PC-9 (cell line): ENCODE measurements at regions not wholly inside any gene's neighbourhood (a gene's known extent, or its start where the extent isn't known, plus 50 kb on each side); places are given as distances from the start of the nearest gene placed in this dataset.

Experiments
- BruUV-seq: library from RNA; stranded (reverse); fragments of 400-500 nt; replicated peaks from 2 replicates; lab custom pipeline; 2021; lab: Mats Ljungman, UMichigan
- CTCF ChIA-PET: fragments of 300-600 bp; sonication (Branson Sonifier 250); formaldehyde crosslinking; loops from one replicate; lab custom pipeline; 2022; ENCODE audit warnings: antibody characterized with exemption; lab: Charles Lee
- POLR2A ChIA-PET: fragments of 300-600 bp; sonication (Branson Sonifier 250); formaldehyde crosslinking; loops from one replicate; lab custom pipeline; 2022; ENCODE audit warnings: antibody characterized with exemption; ENCODE audit not compliant: unreplicated experiment; lab: Charles Lee
- DNase-seq, 2 experiments: peaks; one replicate each; pipeline versions ENCODE4 v3.0.0 to v3.0.0-alpha.2; 2015 to 2022; ENCODE audit warnings: mixed read lengths in 1 of 2
- H2AFZ ChIP-seq: fragments of 200-600 bp; sonication (generic); 2 replicates; pipeline ENCODE4 v1.8.1; 2017; ENCODE audit warnings: antibody characterized with exemption
- H3F3A ChIP-seq: fragments of 200-600 bp; sonication (generic); 2 replicates; pipeline ENCODE4 v1.8.1; 2017; ENCODE audit warnings: antibody characterized with exemption, mild to moderate bottlenecking, low read depth; ENCODE audit not compliant: insufficient read depth
- H3K27ac ChIP-seq: fragments of 200-600 bp; sonication (generic); 2 replicates; pipeline ENCODE4 v1.6.1; 2016; ENCODE audit warnings: mixed run types
- H3K27me3 ChIP-seq: fragments of 200-600 bp; sonication (generic); 2 replicates; pipeline ENCODE4 v1.6.1; 2016; ENCODE audit warnings: low read depth, mixed run types; ENCODE audit not compliant: insufficient read depth
- H3K36me3 ChIP-seq: fragments of 200-600 bp; sonication (generic); 2 replicates; pipeline ENCODE4 v1.6.1; 2016; ENCODE audit warnings: low read depth, mixed run types
- H3K4me1 ChIP-seq: fragments of 200-600 bp; sonication (generic); replicated peaks from 2 replicates; pipeline ENCODE4 v1.6.1; 2016; ENCODE audit warnings: mixed run types; ENCODE audit not compliant: insufficient read depth
- H3K4me2 ChIP-seq: fragments of 200-600 bp; sonication (generic); 2 replicates; pipeline ENCODE4 v1.6.1; 2017; ENCODE audit warnings: mixed run types
- H3K4me3 ChIP-seq: fragments of 200-600 bp; sonication (generic); 2 replicates; pipeline ENCODE4 v1.6.1; 2016; ENCODE audit warnings: mixed run types
- H3K79me2 ChIP-seq: fragments of 200-600 bp; sonication (generic); 2 replicates; pipeline ENCODE4 v1.6.1; 2017; ENCODE audit warnings: low read depth, mixed run types
- H3K9me2 ChIP-seq: fragments of 200-600 bp; sonication (generic); 2 replicates; pipeline ENCODE4 v1.8.1; 2017; ENCODE audit warnings: mild to moderate bottlenecking; ENCODE audit not compliant: insufficient read depth
- H3K9me3 ChIP-seq: fragments of 200-600 bp; sonication (generic); 2 replicates; pipeline ENCODE4 v1.8.1; 2016; ENCODE audit warnings: low read depth; ENCODE audit not compliant: insufficient read depth
- H4K20me1 ChIP-seq: fragments of 200-600 bp; sonication (generic); 2 replicates; pipeline ENCODE4 v1.8.1; 2017; ENCODE audit not compliant: insufficient read depth
- EZH2 ChIP-seq: fragments of 200-600 bp; sonication (generic); IDR thresholded peaks from 2 replicates; pipeline ENCODE4 v1.8.0; 2017; ENCODE audit warnings: antibody characterized with exemption, low read depth
- intact Hi-C: fragments of 100-400 bp; cut with micrococcal nuclease; formaldehyde crosslinking; loops from one replicate; pipeline ENCODE4 v1.10.0; 2022; ENCODE audit not compliant: unreplicated experiment
- TF ChIP-seq, protein P1 (sequence below): fragments of 200-600 bp; sonication (generic); conservative IDR thresholded peaks from 2 replicates; pipeline ENCODE4 v1.6.1; 2017; ENCODE audit warnings: mixed run types, antibody characterized with exemption, mild to moderate bottlenecking, moderate library complexity

GRCh38 chr2:220513573-220514288 is 886.3 kb downstream of the SLC4A3 start:
- Histone ChIP-seq H2AFZ (no peak overlapping the region), H3K4me3 (no peak overlapping the region), H3K79me2 (no peaks in the 10 kb centered on the region), H3K36me3 (no peaks in the 10 kb centered on the region), H3K9me3 (no peaks in the 10 kb centered on the region), H3K4me1 (peaks cover 21% of the 10 kb centered on the region), H4K20me1 (no peaks in the 10 kb centered on the region), H3K9me2 (no peaks in the 10 kb centered on the region), H3F3A (no peaks in the 10 kb centered on the region), H3K27me3 (no peaks in the 10 kb centered on the region), H3K27ac (no peak overlapping the region), H3K4me2 (no peak overlapping the region)
- no peak for TF ChIP-seq EZH2
- TF ChIP-seq, protein P1, sequence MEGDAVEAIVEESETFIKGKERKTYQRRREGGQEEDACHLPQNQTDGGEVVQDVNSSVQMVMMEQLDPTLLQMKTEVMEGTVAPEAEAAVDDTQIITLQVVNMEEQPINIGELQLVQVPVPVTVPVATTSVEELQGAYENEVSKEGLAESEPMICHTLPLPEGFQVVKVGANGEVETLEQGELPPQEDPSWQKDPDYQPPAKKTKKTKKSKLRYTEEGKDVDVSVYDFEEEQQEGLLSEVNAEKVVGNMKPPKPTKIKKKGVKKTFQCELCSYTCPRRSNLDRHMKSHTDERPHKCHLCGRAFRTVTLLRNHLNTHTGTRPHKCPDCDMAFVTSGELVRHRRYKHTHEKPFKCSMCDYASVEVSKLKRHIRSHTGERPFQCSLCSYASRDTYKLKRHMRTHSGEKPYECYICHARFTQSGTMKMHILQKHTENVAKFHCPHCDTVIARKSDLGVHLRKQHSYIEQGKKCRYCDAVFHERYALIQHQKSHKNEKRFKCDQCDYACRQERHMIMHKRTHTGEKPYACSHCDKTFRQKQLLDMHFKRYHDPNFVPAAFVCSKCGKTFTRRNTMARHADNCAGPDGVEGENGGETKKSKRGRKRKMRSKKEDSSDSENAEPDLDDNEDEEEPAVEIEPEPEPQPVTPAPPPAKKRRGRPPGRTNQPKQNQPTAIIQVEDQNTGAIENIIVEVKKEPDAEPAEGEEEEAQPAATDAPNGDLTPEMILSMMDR: no peak
- DNase-seq: no peak
- CTCF ChIA-PET: interaction anchor here (0.6 to 0.7 kb wide), 3 partner anchors 105 to 1486 kb away, joined by 3 to 5 read pairs (median 3); no protein-coding TSS in a partner anchor
- POLR2A ChIA-PET: interaction anchor here (0.6 to 0.7 kb wide), 3 partner anchors 13 to 284 kb away, joined by 5 to 19 read pairs (median 14); no protein-coding TSS in a partner anchor
- intact Hi-C loops: no loop called here
- BruUV-seq: no TSS peak

DNA sequence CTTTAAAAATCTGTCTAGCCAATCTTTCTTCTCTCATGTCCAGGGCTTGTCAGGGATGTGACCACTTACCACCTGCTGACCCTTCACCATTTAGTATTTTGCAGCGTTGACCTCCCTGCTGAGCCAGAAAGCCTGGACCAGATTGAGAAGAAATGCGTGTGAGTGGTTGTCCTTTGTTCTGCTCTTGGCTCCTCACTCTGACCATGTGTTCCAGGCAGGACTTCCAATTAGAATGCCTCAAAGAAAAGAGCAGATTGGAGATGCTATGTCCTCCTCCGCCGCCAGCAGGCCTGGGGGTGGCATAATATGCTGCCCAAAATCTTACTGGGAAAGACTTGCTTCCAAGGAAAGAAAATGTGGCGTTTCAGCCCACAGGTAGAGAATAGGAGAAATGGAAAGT is 894.1 kb downstream of the SLC4A3 start:
- no peak overlapping the region for H3K27ac ChIP-seq
- no peaks in the 10 kb centered on the region for H3F3A ChIP-seq
- no peaks in the 10 kb centered on the region for H3K9me3 ChIP-seq
- no peaks in the 10 kb centered on the region for H3K36me3 ChIP-seq
- H2AFZ ChIP-seq: no peak overlapping the region; the same call in 1 of the 2 replicates
- H3K4me1 ChIP-seq: no peaks in the 10 kb centered on the region
- TF ChIP-seq EZH2: no peak
- TF ChIP-seq, protein P1: no peak
- BruUV-seq: no TSS peak
- no peak overlapping the region for H3K4me2 ChIP-seq
- POLR2A ChIA-PET: no interaction called here
- H3K9me2 ChIP-seq: no peaks in the 10 kb centered on the region
- H3K4me3 ChIP-seq: no peak overlapping the region
- no peak for DNase-seq
- CTCF ChIA-PET: no interaction called here
- H3K27me3 ChIP-seq: no peaks in the 10 kb centered on the region
- intact Hi-C loops: no loop called here
- no peaks in the 10 kb centered on the region for H3K79me2 ChIP-seq
- no peaks in the 10 kb centered on the region for H4K20me1 ChIP-seq

- Histone ChIP-seq H3K9me2 (no peaks in the 10 kb centered on the region), H4K20me1 (no peaks in the 10 kb centered on the region), H3K27ac (no peak overlapping the region), H2AFZ (no peak overlapping the region), H3K36me3 (no peaks in the 10 kb centered on the region), H3F3A (no peaks in the 10 kb centered on the region; the same call in 1 of the 2 replicates), H3K79me2 (no peaks in the 10 kb centered on the region), H3K27me3 (no peaks in the 10 kb centered on the region), H3K4me1 (peaks cover 5% of the 10 kb centered on the region; the same call in 1 of the 2 replicates), H3K9me3 (0 out of 2 replicates have a peak, but pooled peaks cover 4% of the 10 kb centered on the region), H3K4me2 (no peak overlapping the region), H3K4me3 (no peak overlapping the region)
- DNase-seq: no peak
- POLR2A ChIA-PET: no interaction called here
- no TSS peak for BruUV-seq
- intact Hi-C loops: no loop called here
- CTCF ChIA-PET: no interaction called here
- no peak for TF ChIP-seq EZH2
- TF ChIP-seq, protein P1: no peak
Observed at GRCh38 chr2:220528180-220528675, 900.8 kb downstream of the SLC4A3 start.
